Peyer's patch (tissue), 4 donors: ENCODE measurements at regions not wholly inside any gene's neighbourhood (a gene's known extent, or its start where the extent isn't known, plus 50 kb on each side); places are given as distances from the start of the nearest gene placed in this dataset.
"Not testable (repeated sequence)": the region's sequence is repeated elsewhere in the genome, so short reads cannot be mapped to it uniquely, and the experiment has no call there.

ENCODE experiments used
- DNase-seq, 3 donors: peaks; one replicate each; pipeline ENCODE4 v3.0.0-alpha.2; 2017 to 2019
- H3K27ac ChIP-seq, 4 donors: fragments of 200-600 bp; sonication (generic); one replicate each; pipeline ENCODE4 v1.5.1; 2016 to 2019
- H3K27me3 ChIP-seq, 2 donors: fragments of 200-600 bp; sonication (generic); one replicate each; pipeline ENCODE4 v1.5.1; 2019
- H3K36me3 ChIP-seq, 3 donors: fragments of 200-600 bp; sonication (generic); one replicate each; pipeline ENCODE4 v1.5.1; 2016 to 2019
- H3K4me1 ChIP-seq, 4 donors: fragments of 200-600 bp; sonication (generic); one replicate each; pipeline ENCODE4 v1.5.1; 2016 to 2019
- H3K4me3 ChIP-seq, 4 donors: fragments of 200-600 bp; sonication (generic); 1 replicate in 3 of 4; 2 replicates in 1 of 4; pipeline ENCODE4 v1.5.1; 2016 to 2019; ENCODE audit warnings: mild to moderate bottlenecking in 1 of 4
- H3K9me3 ChIP-seq, 4 donors: fragments of 200-600 bp; sonication (generic); one replicate each; pipeline ENCODE4 v1.5.1; 2016 to 2019; ENCODE audit warnings: mild to moderate bottlenecking in 1 of 4
- CTCF ChIP-seq, 6 experiments: fragments of 450-650 bp in 4 of 6; fragments of 200-600 bp in 2 of 6; sonication (generic) in 1 of 6; IDR thresholded peaks; one replicate each; pipeline ENCODE4 v1.5.1; 2017 to 2019; ENCODE audit warnings: antibody characterized with exemption in 6 of 6, mild to moderate bottlenecking in 3 of 6, moderate library complexity in 1 of 6
- POLR2A ChIP-seq, 2 donors: fragments of 450-650 bp; IDR thresholded peaks; one replicate each; pipeline ENCODE4 v1.5.1; 2017; ENCODE audit warnings: antibody characterized with exemption in 2 of 2, mild to moderate bottlenecking in 2 of 2, moderate library complexity in 2 of 2

GRCh38 chr9:97136421-97136820, 97.5 kb upstream of the CTSV start:
- no peaks in the 10 kb centered on the region for H3K9me3 ChIP-seq

GRCh38 chr9:97133966-97134365, 95.0 kb upstream of the CTSV start:
- not testable (repeated sequence) for DNase-seq, H3K4me1 ChIP-seq, H3K27me3 ChIP-seq, H3K27ac ChIP-seq, H3K4me3 ChIP-seq, H3K9me3 ChIP-seq, H3K36me3 ChIP-seq

More at GRCh38 chr9:97136421-97136820, 97.5 kb upstream of the CTSV start:
- H3K27ac ChIP-seq = no peak overlapping the region
- no peaks in the 10 kb centered on the region for H3K27me3 ChIP-seq
- TF ChIP-seq POLR2A (IDR thresholded peaks at IDR 0.05) = no peak
- TF ChIP-seq CTCF (IDR thresholded peaks at IDR 0.05) = no peak
- H3K4me1 ChIP-seq = no peaks in the 10 kb centered on the region
- no peaks in the 10 kb centered on the region for H3K36me3 ChIP-seq
- H3K4me3 ChIP-seq = no peak overlapping the region
- DNase-seq = no peak

- Histone ChIP-seq H3K4me3 (no peak overlapping the region), H3K27ac (no peak overlapping the region), H3K27me3 (no peaks in the 10 kb centered on the region), H3K9me3 (no peaks in the 10 kb centered on the region), H3K36me3 (no peaks in the 10 kb centered on the region), H3K4me1 (no peaks in the 10 kb centered on the region)
- TF ChIP-seq CTCF (IDR thresholded peaks at IDR 0.05) (no peak), POLR2A (IDR thresholded peaks at IDR 0.05) (no peak)
- DNase-seq = no peak
These were observed 93.9 kb upstream of the CTSV start for GRCh38 chr9:97132865-97133264.

- not testable (repeated sequence) for H3K27me3 ChIP-seq
These were observed 91.9 kb upstream of the CTSV start for GRCh38 chr9:97130864-97131263.

GRCh38 chr9:97130387-97130786, 91.4 kb upstream of the CTSV start:
- H3K9me3 ChIP-seq, H3K27me3 ChIP-seq, H3K36me3 ChIP-seq, DNase-seq, H3K27ac ChIP-seq, H3K4me1 ChIP-seq, H3K4me3 ChIP-seq: not testable (repeated sequence)

More at GRCh38 chr9:97130864-97131263, 91.9 kb upstream of the CTSV start:
- not testable (repeated sequence) for H3K9me3 ChIP-seq, H3K36me3 ChIP-seq, DNase-seq, H3K4me1 ChIP-seq, H3K27ac ChIP-seq, H3K4me3 ChIP-seq

- no peak overlapping the region for H3K4me3 ChIP-seq
- H3K36me3 ChIP-seq = no peaks in the 10 kb centered on the region
These were observed 90.0 kb upstream of the CTSV start for GRCh38 chr9:97128919-97129318.

GRCh38 chr9:97124256-97124655, 85.3 kb upstream of the CTSV start:
- TF ChIP-seq CTCF (IDR thresholded peaks at IDR 0.05) = no peak
- no peak for TF ChIP-seq POLR2A (IDR thresholded peaks at IDR 0.05)
- Histone ChIP-seq H3K4me3 (no peak overlapping the region), H3K36me3 (no peaks in the 10 kb centered on the region), H3K4me1 (no peaks in the 10 kb centered on the region), H3K27ac (no peak overlapping the region), H3K9me3 (no peaks in the 10 kb centered on the region), H3K27me3 (no peaks in the 10 kb centered on the region)
- no peak for DNase-seq

More at GRCh38 chr9:97128919-97129318, 90.0 kb upstream of the CTSV start:
- no peaks in the 10 kb centered on the region for H3K27me3 ChIP-seq
- H3K4me1 ChIP-seq = no peaks in the 10 kb centered on the region
- TF ChIP-seq CTCF (IDR thresholded peaks at IDR 0.05) = no peak
- no peak for TF ChIP-seq POLR2A (IDR thresholded peaks at IDR 0.05)
- no peaks in the 10 kb centered on the region for H3K9me3 ChIP-seq
- no peak for DNase-seq
- H3K27ac ChIP-seq = no peak overlapping the region
